A204.1 (cell line): ENCODE measurements at regions not wholly inside any gene's neighbourhood (a gene's known extent, or its start where the extent isn't known, plus 50 kb on each side); places are given as distances from the start of the nearest gene placed in this dataset.

Experiments used
- FAIRE-seq: peaks from 2 replicates; lab custom pipeline; 2012; peaks lifted over from hg19 to GRCh38; lab: Jason Lieb, UNC

GRCh38 chr2:163541943-163542342 is 193.9 kb downstream of the FIGN start:
- FAIRE-seq = no peak

GRCh38 chr2:163541495-163541894 is 194.3 kb downstream of the FIGN start:
- FAIRE-seq = no peak

GRCh38 chr2:163528640-163529217 is 207.1 kb downstream of the FIGN start:
- no peak for FAIRE-seq

- no peak for FAIRE-seq
Observed at GRCh38 chr2:163527381-163527780, 208.4 kb downstream of the FIGN start.

- no peak for FAIRE-seq
Observed at GRCh38 chr2:163518762-163519161, 217.0 kb downstream of the FIGN start.

GRCh38 chr2:163515836-163516235 is 220.0 kb downstream of the FIGN start:
- FAIRE-seq = no peak

GRCh38 chr2:163505281-163505680 is 230.5 kb downstream of the FIGN start:
- no peak for FAIRE-seq

GRCh38 chr2:163493359-163494298 is 242.2 kb downstream of the FIGN start:
- no peak for FAIRE-seq

- FAIRE-seq = no peak
Observed at GRCh38 chr2:163491850-163492249, 244.0 kb downstream of the FIGN start.

GRCh38 chr2:163490281-163490680 is 245.5 kb downstream of the FIGN start:
- FAIRE-seq = no peak

GRCh38 chr2:163481515-163481914 is 254.3 kb downstream of the FIGN start:
- peak; percentile 60 for FAIRE-seq

GRCh38 chr2:163479599-163479998 is 256.2 kb downstream of the FIGN start:
- no peak for FAIRE-seq

- FAIRE-seq = no peak
Observed at GRCh38 chr2:163475815-163476214, 260.0 kb downstream of the FIGN start.

GRCh38 chr2:163474889-163475288 is 260.9 kb downstream of the FIGN start:
- FAIRE-seq = no peak

GRCh38 chr2:163474319-163474744 is 261.5 kb downstream of the FIGN start:
- FAIRE-seq = no peak

GRCh38 chr2:163471947-163472346 is 263.9 kb downstream of the FIGN start:
- no peak for FAIRE-seq

- FAIRE-seq = no peak
Observed at GRCh38 chr2:163469561-163469962, 266.2 kb downstream of the FIGN start.

GRCh38 chr2:163467251-163467630 is 268.6 kb downstream of the FIGN start:
- no peak for FAIRE-seq

GRCh38 chr2:163466331-163467250 is 269.2 kb downstream of the FIGN start:
- FAIRE-seq = no peak

- no peak for FAIRE-seq
Observed at GRCh38 chr2:163465440-163465839, 270.4 kb downstream of the FIGN start.

GRCh38 chr2:163463411-163463810 is 272.4 kb downstream of the FIGN start:
- no peak for FAIRE-seq

- no peak for FAIRE-seq
Observed at GRCh38 chr2:163462993-163463392, 272.8 kb downstream of the FIGN start.

GRCh38 chr2:163459986-163460385 is 275.8 kb downstream of the FIGN start:
- FAIRE-seq = no peak
